SK-N-SH (cell line): ENCODE measurements at regions not wholly inside any gene's neighbourhood (a gene's known extent, or its start where the extent isn't known, plus 50 kb on each side); places are given as distances from the start of the nearest gene placed in this dataset.
A peak's percentile ranks its signal among the peaks of the same experiment; 100 is the strongest.

Experiments used
- CTCF ChIA-PET: fragments of 300-600, 350-600 bp; formaldehyde crosslinking; extraction: SDS; loops from one replicate; lab custom pipeline; 2021; lab: Yijun Ruan, JAX
- POLR2A ChIA-PET: fragments of 350-600 bp; sonication (Branson Sonifier 250); formaldehyde crosslinking; extraction: SDS; loops from one replicate; lab custom pipeline; 2020; ENCODE audit warnings: antibody characterized with exemption, inconsistent platforms; lab: Yijun Ruan, JAX
- DNase-seq: peaks from one replicate; pipeline ENCODE4 v3.0.0; 2012
- H2AFZ ChIP-seq: fragments of 200-600 bp; sonication (generic); 2 replicates; pipeline ENCODE4 v1.8.1; 2016; ENCODE audit warnings: antibody characterized with exemption, mild to moderate bottlenecking, low read depth
- H3F3A ChIP-seq: fragments of 200-600 bp; sonication (generic); replicated peaks from 2 replicates; pipeline ENCODE3; 2016; ENCODE audit warnings: antibody characterized with exemption, mild to moderate bottlenecking; ENCODE audit not compliant: insufficient read depth
- H3K27ac ChIP-seq, 2 experiments: fragments of 200-500 bp in 1 of 2; fragments of 200-600 bp in 1 of 2; sonication (Bioruptor generic) in 1 of 2; sonication (generic), shearing (Covaris generic) in 1 of 2; 2 replicates each; pipeline versions ENCODE4 v1.5.1 to v1.6.1; 2014 to 2016; ENCODE audit warnings: low read depth in 2 of 2, inconsistent platforms in 1 of 2, low read length in 1 of 2, mild to moderate bottlenecking in 1 of 2, mixed read lengths in 1 of 2
- H3K27me3 ChIP-seq: fragments of 200-600 bp; sonication (generic), shearing (Covaris generic); 2 replicates; pipeline ENCODE4 v1.6.1; 2016; ENCODE audit warnings: mixed run types; ENCODE audit not compliant: insufficient read depth
- H3K36me3 ChIP-seq, 2 experiments: fragments of 200-500 bp in 1 of 2; fragments of 200-600 bp in 1 of 2; sonication (Bioruptor generic) in 1 of 2; sonication (generic) in 1 of 2; replicated peaks in 1 of 2; 2 replicates each; pipeline versions ENCODE3 to v1.5.1; 2014 to 2016; ENCODE audit warnings: low read length in 1 of 2, mild to moderate bottlenecking in 1 of 2; ENCODE audit not compliant: insufficient read depth in 2 of 2, control insufficient read depth in 1 of 2
- H3K4me1 ChIP-seq, 2 experiments: fragments of 200-500 bp in 1 of 2; fragments of 200-600 bp in 1 of 2; sonication (Bioruptor generic) in 1 of 2; sonication (generic), shearing (Covaris generic) in 1 of 2; 2 replicates each; pipeline versions ENCODE4 v1.5.1 to v1.6.1; 2014 to 2016; ENCODE audit warnings: low read depth in 1 of 2, low read length in 1 of 2, mixed run types in 1 of 2; ENCODE audit not compliant: insufficient read depth in 2 of 2, control insufficient read depth in 1 of 2
- H3K4me2 ChIP-seq: fragments of 200-600 bp; sonication (generic), shearing (Covaris generic); 2 replicates; pipeline ENCODE4 v1.6.1; 2017; ENCODE audit warnings: mixed run types
- H3K4me3 ChIP-seq, 2 experiments: fragments of 200-500 bp in 1 of 2; fragments of 200-600 bp in 1 of 2; sonication (Bioruptor generic) in 1 of 2; sonication (generic), shearing (Covaris generic) in 1 of 2; 2 replicates each; pipeline versions ENCODE4 v1.5.1 to v1.8.1; 2014 to 2016; ENCODE audit warnings: low read depth in 2 of 2, inconsistent platforms in 1 of 2, low read length in 1 of 2, mild to moderate bottlenecking in 1 of 2, mixed read lengths in 1 of 2, moderate library complexity in 1 of 2
- H3K79me2 ChIP-seq: fragments of 200-600 bp; sonication (generic); 2 replicates; pipeline ENCODE4 v1.8.1; 2017; ENCODE audit warnings: mild to moderate bottlenecking; ENCODE audit not compliant: insufficient read depth
- H3K9ac ChIP-seq: fragments of 200-600 bp; sonication (generic); 2 replicates; pipeline ENCODE4 v1.6.1; 2017; ENCODE audit warnings: mixed run types
- H3K9me2 ChIP-seq: fragments of 200-600 bp; sonication (generic); 2 replicates; pipeline ENCODE4 v1.6.1; 2017; ENCODE audit warnings: mixed run types
- H3K9me3 ChIP-seq: fragments of 200-600 bp; sonication (generic); 2 replicates; pipeline ENCODE4 v1.6.1; 2017; ENCODE audit warnings: mixed run types, mild to moderate bottlenecking, moderate library complexity
- H4K20me1 ChIP-seq: fragments of 200-600 bp; sonication (generic); 2 replicates; pipeline ENCODE4 v1.6.1; 2017; ENCODE audit warnings: mild to moderate bottlenecking, mixed run types; ENCODE audit not compliant: insufficient read depth
- CHD2 ChIP-seq: fragments of 150-350 bp; IDR thresholded peaks from 2 replicates; pipeline ENCODE4 v1.6.1; 2018; ENCODE audit warnings: low read length; ENCODE audit not compliant: partially characterized antibody
- FOSL2 ChIP-seq: IDR thresholded peaks from 2 replicates; pipeline ENCODE4 v1.4.0; 2012; ENCODE audit warnings: low read depth, mild to moderate bottlenecking, moderate library complexity, borderline replicate concordance
- MAX ChIP-seq: IDR thresholded peaks from 2 replicates; pipeline ENCODE4 v1.4.0; 2012; ENCODE audit warnings: low read depth
- MEF2A ChIP-seq: IDR thresholded peaks from 2 replicates; pipeline ENCODE4 v1.4.0; 2012; ENCODE audit warnings: low read depth, borderline replicate concordance
- NFIC ChIP-seq: IDR thresholded peaks from 2 replicates; pipeline ENCODE4 v1.4.0; 2012; ENCODE audit warnings: borderline replicate concordance
- RAD21 ChIP-seq: IDR thresholded peaks from 2 replicates; pipeline ENCODE4 v1.6.1; 2012; ENCODE audit warnings: mild to moderate bottlenecking, low read length
- TAF1 ChIP-seq: IDR thresholded peaks from 2 replicates; pipeline ENCODE4 v1.6.1; 2012; ENCODE audit warnings: low read depth, mild to moderate bottlenecking, low read length, moderate library complexity, borderline replicate concordance
- TEAD4 ChIP-seq: IDR thresholded peaks from 2 replicates; pipeline ENCODE4 v1.4.0; 2012; ENCODE audit warnings: mild to moderate bottlenecking, borderline replicate concordance; ENCODE audit not compliant: insufficient read depth
- USF2 ChIP-seq: fragments of 150-350 bp; IDR thresholded peaks from 2 replicates; pipeline ENCODE4 v1.6.1; 2017; ENCODE audit warnings: antibody characterized with exemption, low read length, low read depth, borderline replicate concordance
- WGBS: methylation state at CpG from one replicate; pipeline ENCODE4 v1.1.6; 2017; ENCODE audit warnings: low lambda C conversion rate; 5-methylcytosine and 5-hydroxymethylcytosine counted together
- TF ChIP-seq, protein P1 (sequence below): fragments of 200-600 bp; sonication (generic); IDR thresholded peaks from 2 replicates; pipeline ENCODE4 v1.6.1; 2017; ENCODE audit warnings: antibody characterized with exemption, mild to moderate bottlenecking, moderate library complexity

DNA sequence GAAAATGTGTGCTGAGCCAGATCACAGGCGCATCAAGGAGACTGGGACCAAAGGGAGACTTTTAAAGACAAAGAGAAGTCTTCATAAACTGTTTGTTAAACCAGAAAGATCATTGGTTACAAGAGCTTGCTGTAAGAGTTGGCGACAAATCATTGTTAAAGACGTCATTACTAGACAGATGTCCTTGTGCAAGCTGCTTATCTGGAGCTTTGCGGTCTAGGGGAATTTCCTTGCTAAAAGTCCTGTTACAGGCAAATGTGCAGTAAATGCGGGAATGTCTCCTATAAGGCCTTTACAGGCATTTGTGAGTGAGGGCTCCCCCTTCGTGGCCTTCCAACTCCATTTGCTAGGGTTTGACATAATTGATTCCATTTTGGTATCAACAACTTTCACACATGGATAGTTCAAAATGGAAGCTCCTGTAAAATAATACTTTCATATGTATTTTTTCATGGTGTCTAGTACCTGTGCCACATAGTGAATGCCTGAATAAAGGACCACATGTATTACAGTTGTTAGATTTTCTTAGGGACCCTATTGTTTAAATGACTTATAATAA lies 362.4 kb downstream of the UTRN start:
- Histone ChIP-seq H3F3A (peaks cover under 1% of the 10 kb centered on the region), H3K9me2 (no peaks in the 10 kb centered on the region), H3K9ac (no peak overlapping the region), H3K79me2 (no peaks in the 10 kb centered on the region), H3K4me2 (no peak overlapping the region), H3K27ac (no peak overlapping the region), H3K36me3 (no peaks in the 10 kb centered on the region), H3K4me3 (no peak overlapping the region), H3K4me1 (peaks cover 0 to 3% of the 10 kb centered on the region in 2 experiments; a peak in 2 of 4 replicates), H2AFZ (no peak overlapping the region), H3K9me3 (no peaks in the 10 kb centered on the region), H4K20me1 (no peaks in the 10 kb centered on the region), H3K27me3 (no peaks in the 10 kb centered on the region)
- no peak for DNase-seq
- TF ChIP-seq CHD2: no peak
- no peak for TF ChIP-seq FOSL2
- no peak for TF ChIP-seq TEAD4
- no peak for TF ChIP-seq MAX
- TF ChIP-seq TAF1: no peak
- no peak for TF ChIP-seq MEF2A
- TF ChIP-seq, protein P1, sequence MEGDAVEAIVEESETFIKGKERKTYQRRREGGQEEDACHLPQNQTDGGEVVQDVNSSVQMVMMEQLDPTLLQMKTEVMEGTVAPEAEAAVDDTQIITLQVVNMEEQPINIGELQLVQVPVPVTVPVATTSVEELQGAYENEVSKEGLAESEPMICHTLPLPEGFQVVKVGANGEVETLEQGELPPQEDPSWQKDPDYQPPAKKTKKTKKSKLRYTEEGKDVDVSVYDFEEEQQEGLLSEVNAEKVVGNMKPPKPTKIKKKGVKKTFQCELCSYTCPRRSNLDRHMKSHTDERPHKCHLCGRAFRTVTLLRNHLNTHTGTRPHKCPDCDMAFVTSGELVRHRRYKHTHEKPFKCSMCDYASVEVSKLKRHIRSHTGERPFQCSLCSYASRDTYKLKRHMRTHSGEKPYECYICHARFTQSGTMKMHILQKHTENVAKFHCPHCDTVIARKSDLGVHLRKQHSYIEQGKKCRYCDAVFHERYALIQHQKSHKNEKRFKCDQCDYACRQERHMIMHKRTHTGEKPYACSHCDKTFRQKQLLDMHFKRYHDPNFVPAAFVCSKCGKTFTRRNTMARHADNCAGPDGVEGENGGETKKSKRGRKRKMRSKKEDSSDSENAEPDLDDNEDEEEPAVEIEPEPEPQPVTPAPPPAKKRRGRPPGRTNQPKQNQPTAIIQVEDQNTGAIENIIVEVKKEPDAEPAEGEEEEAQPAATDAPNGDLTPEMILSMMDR: no peak
- no peak for TF ChIP-seq NFIC
- no peak for TF ChIP-seq USF2
- 85% methylated on average over 6 of the region's 6 CpGs for WGBS
- ChIA-PET CTCF (interaction anchor here (1.7 kb wide), 1 partner anchor 987 kb away, joined by 7 read pairs; no protein-coding TSS in a partner anchor), POLR2A (no interaction called here)

- Histone ChIP-seq H3K79me2 (no peaks in the 10 kb centered on the region), H4K20me1 (no peaks in the 10 kb centered on the region), H3K9ac (no peak overlapping the region), H3K4me2 (no peak overlapping the region), H3F3A (no peaks in the 10 kb centered on the region), H3K27me3 (no peaks in the 10 kb centered on the region), H3K4me3 (no peak overlapping the region), H3K9me3 (no peaks in the 10 kb centered on the region), H3K9me2 (no peaks in the 10 kb centered on the region), H3K36me3 (no peaks in the 10 kb centered on the region), H2AFZ (no peak overlapping the region), H3K4me1 (peaks cover 0 to 3% of the 10 kb centered on the region in 2 experiments; a peak in 2 of 4 replicates), H3K27ac (no peak overlapping the region)
- POLR2A ChIA-PET: no interaction called here
- no peak for TF ChIP-seq MAX
- TF ChIP-seq RAD21: peak; percentile 48; the same call in 1 of the 2 replicates
- TF ChIP-seq, protein P1: peak; percentile 31
- CTCF ChIA-PET: interaction anchor here (1.1 to 1.7 kb wide), 2 partner anchors 12 to 986 kb away, joined by 6 to 7 read pairs; no protein-coding TSS in a partner anchor
- DNase-seq: no peak
- WGBS: 33% methylated on average over 3 of the region's 3 CpGs
These were observed 363.0 kb downstream of the UTRN start for GRCh38 chr6:144647971-144648651.
